CD14-positive monocyte (primary cell): ENCODE measurements at regions not wholly inside any gene's neighbourhood (a gene's known extent, or its start where the extent isn't known, plus 50 kb on each side); places are given as distances from the start of the nearest gene placed in this dataset.

Source experiments
- DNase-seq, 3 donors: peaks; one replicate each; pipeline ENCODE4 v3.0.0-alpha.2; 2011 to 2022
- H2AFZ ChIP-seq: 2 replicates; pipeline ENCODE4 v1.6.0; 2012; ENCODE audit warnings: mild to moderate bottlenecking, low read depth, low read length, inconsistent platforms; ENCODE audit not compliant: insufficient read depth, poor library complexity, severe bottlenecking
- H3K27ac ChIP-seq, 2 donors: 1 replicate in 1 of 2; 2 replicates in 1 of 2; pipeline ENCODE4 v1.5.1; 2012 to 2013; ENCODE audit warnings: low read length in 2 of 2, control low read depth in 1 of 2, inconsistent platforms in 1 of 2, low read depth in 1 of 2, mild to moderate bottlenecking in 1 of 2
- H3K27me3 ChIP-seq, 2 donors: one replicate each; pipeline versions ENCODE4 v1.6.0 to v1.6.1; 2011 to 2013; ENCODE audit warnings: low read length in 2 of 2; ENCODE audit not compliant: control insufficient read depth in 2 of 2, insufficient read depth in 2 of 2
- H3K36me3 ChIP-seq, 2 donors: replicated peaks in 1 of 2; 1 replicate in 1 of 2; 2 replicates in 1 of 2; pipeline versions ENCODE4 v1.5.1 to v1.6.1; 2012 to 2013; ENCODE audit warnings: low read length in 2 of 2, control low read depth in 1 of 2, inconsistent platforms in 1 of 2, mild to moderate bottlenecking in 1 of 2; ENCODE audit not compliant: insufficient read depth in 2 of 2, control insufficient read depth in 1 of 2
- H3K4me1 ChIP-seq, 2 donors: 1 replicate in 1 of 2; 2 replicates in 1 of 2; pipeline versions ENCODE4 v1.5.1 to v1.6.1; 2012 to 2013; ENCODE audit warnings: low read length in 2 of 2, control low read depth in 1 of 2, inconsistent platforms in 1 of 2, mild to moderate bottlenecking in 1 of 2, moderate library complexity in 1 of 2; ENCODE audit not compliant: insufficient read depth in 2 of 2, control insufficient read depth in 1 of 2
- H3K4me2 ChIP-seq: replicated peaks from 2 replicates; pipeline ENCODE3; 2012; ENCODE audit warnings: low read length, moderate library complexity, mild to moderate bottlenecking; ENCODE audit not compliant: poor library complexity, severe bottlenecking; ENCODE audit errors: extremely low read depth
- H3K4me3 ChIP-seq, 3 experiments: fragments of 200-600 bp in 1 of 3; sonication (generic) in 1 of 3; replicated peaks in 1 of 3; 1 replicate in 2 of 3; 2 replicates in 1 of 3; pipeline ENCODE4 v1.5.1; 2011 to 2013; ENCODE audit warnings: low read length in 3 of 3, mild to moderate bottlenecking in 3 of 3, control low read depth in 2 of 3, low read depth in 2 of 3, inconsistent platforms in 1 of 3, moderate library complexity in 1 of 3
- H3K79me2 ChIP-seq: 2 replicates; pipeline ENCODE4 v1.6.0; 2012; ENCODE audit warnings: mild to moderate bottlenecking, control low read depth, inconsistent platforms, low read length, moderate library complexity; ENCODE audit not compliant: insufficient read depth
- H3K9ac ChIP-seq: 2 replicates; pipeline ENCODE4 v1.6.0; 2017; ENCODE audit warnings: low read length, mild to moderate bottlenecking; ENCODE audit not compliant: insufficient read depth, poor library complexity, severe bottlenecking
- H3K9me3 ChIP-seq, 2 donors: replicated peaks in 1 of 2; 1 replicate in 1 of 2; 2 replicates in 1 of 2; pipeline versions ENCODE4 v1.5.1 to v1.6.1; 2012 to 2013; ENCODE audit warnings: low read length in 2 of 2, control low read depth in 1 of 2; ENCODE audit not compliant: control insufficient read depth in 1 of 2, insufficient read depth in 1 of 2
- H4K20me1 ChIP-seq: 2 replicates; pipeline ENCODE4 v1.6.0; 2012; ENCODE audit warnings: mild to moderate bottlenecking, low read length, control low read depth, moderate library complexity; ENCODE audit not compliant: insufficient read depth
- H3K27ac Mint-ChIP-seq, 7 donors: one replicate each; pipeline ENCODE4 v1.8.0; 2020; ENCODE audit warnings: mild to moderate bottlenecking in 7 of 7, mixed read lengths in 7 of 7, moderate library complexity in 6 of 7, inconsistent platforms in 2 of 7
- H3K27me3 Mint-ChIP-seq, 3 donors: one replicate each; pipeline ENCODE4 v1.8.0; 2021 to 2022; ENCODE audit warnings: low read depth in 3 of 3, mild to moderate bottlenecking in 3 of 3, mixed read lengths in 3 of 3, moderate library complexity in 3 of 3, inconsistent platforms in 1 of 3
- H3K36me3 Mint-ChIP-seq, 2 donors: one replicate each; pipeline ENCODE4 v1.8.0; 2020; ENCODE audit warnings: mixed read lengths in 2 of 2, inconsistent platforms in 1 of 2, mild to moderate bottlenecking in 1 of 2
- H3K4me1 Mint-ChIP-seq: one replicate; pipeline ENCODE4 v1.8.0; 2020; ENCODE audit warnings: mild to moderate bottlenecking, mixed read lengths
- H3K4me3 Mint-ChIP-seq, 2 donors: one replicate each; pipeline ENCODE4 v1.8.0; 2020; ENCODE audit warnings: mild to moderate bottlenecking in 2 of 2, mixed read lengths in 2 of 2, moderate library complexity in 1 of 2
- H3K9me3 Mint-ChIP-seq, 7 donors: one replicate each; pipeline ENCODE4 v1.8.0; 2020 to 2022; ENCODE audit warnings: mixed read lengths in 7 of 7, mild to moderate bottlenecking in 6 of 7, moderate library complexity in 6 of 7, inconsistent platforms in 2 of 7
- WGBS: methylation state at CpG from one replicate; pipeline ENCODE4 v1.1.5; 2013; ENCODE audit warnings: missing lambda C conversion rate; ENCODE audit not compliant: insufficient coverage; 5-methylcytosine and 5-hydroxymethylcytosine counted together
- intact Hi-C, 2 donors: fragments of 100-400 bp; cut with micrococcal nuclease; formaldehyde crosslinking; loops; one replicate each; pipeline versions ENCODE4 v1.15.0 to v1.15.1; 2023
- TF ChIP-seq, protein P1 (sequence below): fragments of 200-600 bp; IDR thresholded peaks from one replicate; pipeline ENCODE4 v1.8.0; 2022; ENCODE audit warnings: antibody characterized with exemption, mild to moderate bottlenecking

DNA sequence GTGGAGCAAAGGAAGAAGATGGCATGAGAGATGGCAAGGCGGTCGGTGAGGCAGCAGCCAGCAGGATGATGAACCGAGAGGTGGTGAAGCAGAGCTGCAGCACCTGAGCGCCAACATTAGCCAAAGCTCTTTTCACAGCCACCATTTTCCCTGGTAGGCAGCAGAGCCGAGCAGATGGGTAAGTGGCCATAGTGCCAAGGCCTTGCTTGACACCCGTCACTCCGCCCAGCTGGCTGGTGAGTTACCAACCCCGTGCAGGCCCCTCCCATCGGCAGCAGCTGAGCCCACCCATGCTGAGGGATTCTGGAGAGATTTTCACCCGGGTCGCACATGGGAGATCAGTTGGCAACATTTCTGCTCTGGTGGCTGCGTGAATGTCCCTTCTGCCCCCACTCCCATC, 647.7 kb downstream of the PTPRU start:
- Mint-ChIP-seq H3K27ac (no peak overlapping the region), H3K36me3 (no peaks in the 10 kb centered on the region), H3K27me3 (peaks cover 0 to 5% (median 4%) of the 10 kb centered on the region in 3 donors), H3K9me3 (no peaks in the 10 kb centered on the region), H3K4me3 (no peak overlapping the region), H3K4me1 (no peaks in the 10 kb centered on the region)
- H3K27ac ChIP-seq = no peak overlapping the region
- no peaks in the 10 kb centered on the region for H3K9me3 ChIP-seq
- TF ChIP-seq, protein P1, sequence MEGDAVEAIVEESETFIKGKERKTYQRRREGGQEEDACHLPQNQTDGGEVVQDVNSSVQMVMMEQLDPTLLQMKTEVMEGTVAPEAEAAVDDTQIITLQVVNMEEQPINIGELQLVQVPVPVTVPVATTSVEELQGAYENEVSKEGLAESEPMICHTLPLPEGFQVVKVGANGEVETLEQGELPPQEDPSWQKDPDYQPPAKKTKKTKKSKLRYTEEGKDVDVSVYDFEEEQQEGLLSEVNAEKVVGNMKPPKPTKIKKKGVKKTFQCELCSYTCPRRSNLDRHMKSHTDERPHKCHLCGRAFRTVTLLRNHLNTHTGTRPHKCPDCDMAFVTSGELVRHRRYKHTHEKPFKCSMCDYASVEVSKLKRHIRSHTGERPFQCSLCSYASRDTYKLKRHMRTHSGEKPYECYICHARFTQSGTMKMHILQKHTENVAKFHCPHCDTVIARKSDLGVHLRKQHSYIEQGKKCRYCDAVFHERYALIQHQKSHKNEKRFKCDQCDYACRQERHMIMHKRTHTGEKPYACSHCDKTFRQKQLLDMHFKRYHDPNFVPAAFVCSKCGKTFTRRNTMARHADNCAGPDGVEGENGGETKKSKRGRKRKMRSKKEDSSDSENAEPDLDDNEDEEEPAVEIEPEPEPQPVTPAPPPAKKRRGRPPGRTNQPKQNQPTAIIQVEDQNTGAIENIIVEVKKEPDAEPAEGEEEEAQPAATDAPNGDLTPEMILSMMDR = no peak
- no peak overlapping the region for H3K4me3 ChIP-seq
- 88% methylated on average over 8 of the region's 12 CpGs for WGBS
- H3K79me2 ChIP-seq = no peaks in the 10 kb centered on the region
- no peaks in the 10 kb centered on the region for H3K4me1 ChIP-seq
- H3K4me2 ChIP-seq = no peak overlapping the region
- no peak overlapping the region for H3K9ac ChIP-seq
- no peak overlapping the region for H2AFZ ChIP-seq
- intact Hi-C loops = no loop called here
- H3K27me3 ChIP-seq = no peaks in the 10 kb centered on the region
- H3K36me3 ChIP-seq = no peaks in the 10 kb centered on the region
- DNase-seq = no peak
- no peaks in the 10 kb centered on the region for H4K20me1 ChIP-seq

DNA sequence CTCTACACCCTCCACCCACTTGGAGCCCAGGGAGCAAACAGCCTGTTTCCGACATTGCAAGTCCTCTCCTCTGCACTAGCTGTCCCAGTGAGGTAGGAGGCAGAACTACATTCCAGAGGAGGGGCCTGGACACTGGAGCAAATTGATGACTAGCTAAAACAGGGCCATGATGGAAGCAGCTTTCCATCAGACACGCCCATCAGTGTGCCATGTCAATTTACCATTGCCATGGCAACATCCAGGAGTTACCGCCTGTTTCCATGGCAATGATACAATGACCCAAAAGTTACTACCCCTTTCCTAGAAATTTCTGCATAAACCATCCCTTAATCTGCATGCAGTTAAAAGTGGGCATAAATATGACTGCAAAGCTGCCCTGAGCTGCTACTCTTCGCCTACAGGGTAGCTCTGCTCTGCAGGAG, 647.1 kb downstream of the PTPRU start:
- Histone ChIP-seq H3K4me3 (no peak overlapping the region), H3K4me2 (no peak overlapping the region), H3K79me2 (no peaks in the 10 kb centered on the region), H3K36me3 (no peaks in the 10 kb centered on the region), H3K9ac (no peak overlapping the region), H3K27me3 (no peaks in the 10 kb centered on the region), H4K20me1 (no peaks in the 10 kb centered on the region), H3K9me3 (no peaks in the 10 kb centered on the region), H2AFZ (no peak overlapping the region), H3K4me1 (no peaks in the 10 kb centered on the region), H3K27ac (no peak overlapping the region)
- intact Hi-C loops = no loop called here
- Mint-ChIP-seq H3K36me3 (no peaks in the 10 kb centered on the region), H3K9me3 (no peaks in the 10 kb centered on the region), H3K27ac (no peak overlapping the region), H3K27me3 (peaks cover 0 to 4% (median 3%) of the 10 kb centered on the region in 3 donors), H3K4me1 (no peaks in the 10 kb centered on the region), H3K4me3 (no peak overlapping the region)
- 89% methylated on average over 4 of the region's 4 CpGs for WGBS
- TF ChIP-seq, protein P1 = no peak
- no peak for DNase-seq
